Suppressor macrophage treated with lipopolysaccharide for 1 hour (primary cell): ENCODE measurements at regions not wholly inside any gene's neighbourhood (a gene's known extent, or its start where the extent isn't known, plus 50 kb on each side); places are given as distances from the start of the nearest gene placed in this dataset.
A peak's percentile ranks its signal among the peaks of the same experiment; 100 is the strongest.

Experiments used
- DNase-seq, 3 donors: peaks; one replicate each; pipeline ENCODE4 v3.0.0-alpha.2; 2020 to 2022

- no peak for DNase-seq
These were observed 136.6 kb downstream of the PIK3R1 start for GRCh38 chr5:68352166-68352565.

GRCh38 chr5:68353605-68354004 lies 138.0 kb downstream of the PIK3R1 start:
- peak; percentile 33 to 52 (median 50) for DNase-seq

- DNase-seq = peak in 1 of 3 donors; percentile 22
These were observed 138.8 kb downstream of the PIK3R1 start for GRCh38 chr5:68354315-68354714.

GRCh38 chr5:68356216-68356615 lies 140.7 kb downstream of the PIK3R1 start:
- DNase-seq = no peak

- no peak for DNase-seq
These were observed 141.1 kb downstream of the PIK3R1 start for GRCh38 chr5:68356623-68357022.

GRCh38 chr5:68359699-68360098 lies 144.1 kb downstream of the PIK3R1 start:
- no peak for DNase-seq

- DNase-seq = no peak
These were observed 146.8 kb downstream of the PIK3R1 start for GRCh38 chr5:68362331-68362730.

GRCh38 chr5:68365889-68366288 lies 150.3 kb downstream of the PIK3R1 start:
- DNase-seq = no peak

GRCh38 chr5:68367287-68367686 lies 151.7 kb downstream of the PIK3R1 start:
- DNase-seq = no peak

- no peak for DNase-seq
These were observed 152.2 kb downstream of the PIK3R1 start for GRCh38 chr5:68367717-68368116.

GRCh38 chr5:68368311-68369022 lies 152.9 kb downstream of the PIK3R1 start:
- peak in 2 of 3 donors; percentile 28 to 47 for DNase-seq

GRCh38 chr5:68369023-68369359 lies 153.4 kb downstream of the PIK3R1 start:
- no peak for DNase-seq

- DNase-seq = peak; percentile 58 to 74 (median 68)
These were observed 154.0 kb downstream of the PIK3R1 start for GRCh38 chr5:68369457-68370125.

GRCh38 chr5:68370196-68370595 lies 154.6 kb downstream of the PIK3R1 start:
- DNase-seq = no peak

- DNase-seq = no peak
These were observed 156.1 kb downstream of the PIK3R1 start for GRCh38 chr5:68371607-68372006.

- DNase-seq = peak; percentile 55 to 89 (median 83)
These were observed 156.6 kb downstream of the PIK3R1 start for GRCh38 chr5:68372161-68372560.

GRCh38 chr5:68373050-68373449 lies 157.5 kb downstream of the PIK3R1 start:
- no peak for DNase-seq

GRCh38 chr5:68374796-68375518 lies 159.4 kb downstream of the PIK3R1 start:
- DNase-seq = peak; percentile 30 to 59 (median 32)

GRCh38 chr5:68375540-68375939 lies 160.0 kb downstream of the PIK3R1 start:
- DNase-seq = no peak

- DNase-seq = no peak
These were observed 161.4 kb downstream of the PIK3R1 start for GRCh38 chr5:68376935-68377334.

GRCh38 chr5:68377733-68378132 lies 162.2 kb downstream of the PIK3R1 start:
- no peak for DNase-seq

GRCh38 chr5:68378204-68378820 lies 162.8 kb downstream of the PIK3R1 start:
- DNase-seq = no peak

GRCh38 chr5:68379275-68380036 lies 163.9 kb downstream of the PIK3R1 start:
- DNase-seq = no peak
